PC-3 (cell line): ENCODE measurements at regions not wholly inside any gene's neighbourhood (a gene's known extent, or its start where the extent isn't known, plus 50 kb on each side); places are given as distances from the start of the nearest gene placed in this dataset.

Experiments
- ATAC-seq: fragments of 200-7000 bp; cut with Tn5 transposase; 2 replicates; pipeline ENCODE4 v1.9.1; 2020; ENCODE audit warnings: mild to moderate bottlenecking, moderate library complexity
- BruUV-seq: library from RNA; stranded (reverse); fragments of 400-500 nt; replicated peaks from 2 replicates; lab custom pipeline; 2021; lab: Mats Ljungman, UMichigan
- CTCF ChIA-PET: fragments of 300-600 bp; sonication (Branson Sonifier 250); formaldehyde crosslinking; loops from one replicate; lab custom pipeline; 2022; ENCODE audit warnings: antibody characterized with exemption; lab: Charles Lee
- POLR2A ChIA-PET: fragments of 300-600 bp; sonication (Branson Sonifier 250); formaldehyde crosslinking; loops from one replicate; lab custom pipeline; 2022; ENCODE audit warnings: antibody characterized with exemption; ENCODE audit not compliant: unreplicated experiment; lab: Charles Lee
- DNase-seq: peaks from one replicate; pipeline ENCODE4 v3.0.0-alpha.2; 2015
- H2AFZ ChIP-seq: fragments of 300-600 bp; sonication (generic); 2 replicates; pipeline ENCODE4 v1.6.0; 2016; ENCODE audit warnings: antibody characterized with exemption, low read length
- H3F3A ChIP-seq: fragments of 300-600 bp; sonication (generic); one replicate; pipeline ENCODE4 v1.6.0; 2017; ENCODE audit warnings: antibody characterized with exemption, low read length, control low read depth, mild to moderate bottlenecking; ENCODE audit not compliant: unreplicated experiment
- H3K27ac ChIP-seq: fragments of 300-600 bp; sonication (generic); 2 replicates; pipeline ENCODE4 v1.5.1; 2016; ENCODE audit warnings: mild to moderate bottlenecking, low read length
- H3K27me3 ChIP-seq: fragments of 300-600 bp; sonication (generic); 2 replicates; pipeline ENCODE4 v1.6.1; 2016; ENCODE audit warnings: low read length, mixed read lengths
- H3K36me3 ChIP-seq: fragments of 300-600 bp; sonication (generic); 2 replicates; pipeline ENCODE4 v1.6.1; 2016; ENCODE audit warnings: low read depth, mixed run types, low read length, mixed read lengths
- H3K4me1 ChIP-seq: fragments of 300-600 bp; sonication (generic); 2 replicates; pipeline ENCODE4 v1.5.1; 2016; ENCODE audit warnings: low read length; ENCODE audit not compliant: insufficient read depth
- H3K4me2 ChIP-seq: fragments of 300-600 bp; sonication (generic); 2 replicates; pipeline ENCODE4 v1.6.0; 2016; ENCODE audit warnings: low read length
- H3K4me3 ChIP-seq: fragments of 300-600 bp; sonication (generic); 2 replicates; pipeline ENCODE4 v1.5.1; 2016; ENCODE audit warnings: mild to moderate bottlenecking, low read length, mixed read lengths
- H3K79me2 ChIP-seq: fragments of 300-600 bp; sonication (generic); 2 replicates; pipeline ENCODE4 v1.6.1; 2017; ENCODE audit warnings: low read length, mixed read lengths
- H3K9ac ChIP-seq: fragments of 300-600 bp; sonication (generic); 2 replicates; pipeline ENCODE4 v1.6.0; 2016; ENCODE audit warnings: mild to moderate bottlenecking, low read length
- H3K9me2 ChIP-seq: fragments of 300-600 bp; sonication (generic); replicated peaks from 2 replicates; pipeline ENCODE4 v1.6.1; 2016; ENCODE audit warnings: mixed run types, low read length, mixed read lengths
- H3K9me3 ChIP-seq: fragments of 300-600 bp; sonication (generic); 2 replicates; pipeline ENCODE4 v1.6.1; 2016; ENCODE audit warnings: low read length, mixed read lengths
- H4K20me1 ChIP-seq: fragments of 300-600 bp; sonication (generic); 2 replicates; pipeline ENCODE4 v1.6.1; 2016; ENCODE audit warnings: low read length, mixed read lengths
- EZH2 ChIP-seq: fragments of 300-600 bp; sonication (generic); IDR thresholded peaks from one replicate; pipeline ENCODE4 v1.6.1; 2017; ENCODE audit warnings: antibody characterized with exemption, mild to moderate bottlenecking, low read length; ENCODE audit not compliant: unreplicated experiment
- EZH2phosphoT487 ChIP-seq: fragments of 300-600 bp; sonication (generic); IDR thresholded peaks from 2 replicates; pipeline ENCODE4 v1.6.1; 2018; ENCODE audit warnings: mild to moderate bottlenecking, antibody characterized with exemption, low read length, borderline replicate concordance
- intact Hi-C: fragments of 100-400 bp; cut with micrococcal nuclease; formaldehyde crosslinking; loops from 2 replicates; pipeline ENCODE4 v1.9.0; 2023
- TF ChIP-seq, protein P1 (sequence below): fragments of 300-600 bp; sonication (generic); conservative IDR thresholded peaks from 2 replicates; pipeline ENCODE4 v1.5.1; 2017; ENCODE audit warnings: antibody characterized with exemption, low read depth, mild to moderate bottlenecking, low read length

DNA sequence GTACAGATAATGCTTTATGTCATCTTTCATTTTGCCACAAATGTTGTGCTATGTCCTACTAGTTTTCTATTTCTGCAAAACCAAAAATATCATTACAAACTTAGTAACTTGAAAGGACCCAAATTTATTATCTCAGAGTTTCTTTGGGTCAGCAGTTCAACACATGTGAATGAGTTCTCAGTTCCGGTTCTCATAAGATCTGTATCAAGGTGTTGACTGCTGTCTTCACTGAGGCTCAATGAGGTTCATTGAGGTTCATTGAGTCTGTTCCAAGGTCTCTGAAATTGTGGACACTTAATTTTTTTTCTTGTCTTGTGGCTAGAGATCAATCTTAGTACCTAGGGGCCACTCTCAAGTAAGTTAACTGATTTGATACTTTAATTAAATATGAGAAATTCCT is 525.1 kb upstream of the BRINP3 start:
- no peak overlapping the region for H3K4me3 ChIP-seq
- DNase-seq, result no peak
- H3K4me2 ChIP-seq, result no peak overlapping the region
- POLR2A ChIA-PET, result no interaction called here
- H3K27ac ChIP-seq, result no peak overlapping the region
- H2AFZ ChIP-seq, result no peak overlapping the region
- intact Hi-C loops, result no loop called here
- H3K9me3 ChIP-seq, result no peaks in the 10 kb centered on the region
- no peaks in the 10 kb centered on the region for H3F3A ChIP-seq
- no peak for ATAC-seq
- no peak for TF ChIP-seq EZH2phosphoT487
- TF ChIP-seq, protein P1, sequence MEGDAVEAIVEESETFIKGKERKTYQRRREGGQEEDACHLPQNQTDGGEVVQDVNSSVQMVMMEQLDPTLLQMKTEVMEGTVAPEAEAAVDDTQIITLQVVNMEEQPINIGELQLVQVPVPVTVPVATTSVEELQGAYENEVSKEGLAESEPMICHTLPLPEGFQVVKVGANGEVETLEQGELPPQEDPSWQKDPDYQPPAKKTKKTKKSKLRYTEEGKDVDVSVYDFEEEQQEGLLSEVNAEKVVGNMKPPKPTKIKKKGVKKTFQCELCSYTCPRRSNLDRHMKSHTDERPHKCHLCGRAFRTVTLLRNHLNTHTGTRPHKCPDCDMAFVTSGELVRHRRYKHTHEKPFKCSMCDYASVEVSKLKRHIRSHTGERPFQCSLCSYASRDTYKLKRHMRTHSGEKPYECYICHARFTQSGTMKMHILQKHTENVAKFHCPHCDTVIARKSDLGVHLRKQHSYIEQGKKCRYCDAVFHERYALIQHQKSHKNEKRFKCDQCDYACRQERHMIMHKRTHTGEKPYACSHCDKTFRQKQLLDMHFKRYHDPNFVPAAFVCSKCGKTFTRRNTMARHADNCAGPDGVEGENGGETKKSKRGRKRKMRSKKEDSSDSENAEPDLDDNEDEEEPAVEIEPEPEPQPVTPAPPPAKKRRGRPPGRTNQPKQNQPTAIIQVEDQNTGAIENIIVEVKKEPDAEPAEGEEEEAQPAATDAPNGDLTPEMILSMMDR, result no peak
- H3K36me3 ChIP-seq, result no peaks in the 10 kb centered on the region
- no TSS peak for BruUV-seq
- CTCF ChIA-PET, result no interaction called here
- no peaks in the 10 kb centered on the region for H4K20me1 ChIP-seq
- no peaks in the 10 kb centered on the region for H3K27me3 ChIP-seq
- no peaks in the 10 kb centered on the region for H3K4me1 ChIP-seq
- no peak overlapping the region for H3K9ac ChIP-seq
- no peaks in the 10 kb centered on the region for H3K9me2 ChIP-seq
- H3K79me2 ChIP-seq, result no peaks in the 10 kb centered on the region

DNA sequence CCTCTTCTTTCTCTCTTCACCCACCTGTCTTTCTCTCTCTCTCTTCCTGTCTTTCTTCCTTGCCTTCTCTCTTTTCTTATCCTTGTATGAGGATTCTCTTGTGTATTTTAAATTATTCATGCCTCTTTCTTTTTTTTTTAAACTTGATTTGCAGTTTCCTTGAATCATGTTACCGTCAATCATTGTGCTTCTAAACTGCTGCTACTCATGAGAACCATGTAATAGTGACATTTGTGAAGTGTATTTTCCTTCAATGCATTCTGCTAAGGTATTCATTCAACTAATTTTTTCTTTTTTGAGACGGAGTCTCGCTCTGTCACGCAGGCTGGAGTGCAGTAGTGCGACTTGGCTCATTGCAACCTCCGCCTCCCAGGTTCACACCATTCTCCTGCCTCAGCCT is 539.1 kb upstream of the BRINP3 start:
- intact Hi-C loops, result no loop called here
- DNase-seq, result no peak
- H3K4me3 ChIP-seq, result no peak overlapping the region
- H3K79me2 ChIP-seq, result no peaks in the 10 kb centered on the region
- no peak overlapping the region for H3K9ac ChIP-seq
- no peak overlapping the region for H3K4me2 ChIP-seq
- no peaks in the 10 kb centered on the region for H3K9me3 ChIP-seq
- H3K27ac ChIP-seq, result no peak overlapping the region
- H2AFZ ChIP-seq, result no peak overlapping the region
- no peaks in the 10 kb centered on the region for H3F3A ChIP-seq
- no peaks in the 10 kb centered on the region for H4K20me1 ChIP-seq
- H3K4me1 ChIP-seq, result no peaks in the 10 kb centered on the region
- no peak for ATAC-seq
- TF ChIP-seq EZH2phosphoT487 (no peak), EZH2 (no peak)
- TF ChIP-seq, protein P1, result no peak
- CTCF ChIA-PET, result no interaction called here
- no peaks in the 10 kb centered on the region; the same call in 1 of the 2 replicates for H3K27me3 ChIP-seq
- POLR2A ChIA-PET, result no interaction called here
- H3K9me2 ChIP-seq, result no peaks in the 10 kb centered on the region
- H3K36me3 ChIP-seq, result no peaks in the 10 kb centered on the region
- no TSS peak for BruUV-seq

DNA sequence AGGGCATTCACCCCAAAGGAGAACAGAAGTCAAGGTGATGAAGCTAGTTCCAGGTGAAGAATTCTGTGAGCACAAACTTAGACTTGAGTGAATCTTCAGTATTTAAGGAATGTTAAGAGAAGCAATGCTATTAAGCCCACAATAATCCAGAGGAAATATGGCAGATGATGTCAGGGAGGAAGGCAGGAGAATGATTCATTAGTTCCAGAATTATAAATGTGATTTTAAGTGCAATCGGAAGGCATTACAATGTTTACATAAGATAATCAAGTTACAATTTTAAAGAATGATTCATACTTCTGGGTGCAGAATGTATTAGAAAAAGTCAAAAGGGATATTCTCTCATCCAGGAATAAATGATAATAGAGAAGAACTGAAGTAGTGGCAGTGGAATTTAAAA is 545.2 kb upstream of the BRINP3 start:
- ATAC-seq (peak; percentile 85), DNase-seq (peak; percentile 83)
- H3K4me3 ChIP-seq, result no peak overlapping the region
- H3K9ac ChIP-seq, result no peak overlapping the region
- H3K9me2 ChIP-seq, result no peaks in the 10 kb centered on the region
- no peaks in the 10 kb centered on the region for H3F3A ChIP-seq
- no peaks in the 10 kb centered on the region for H3K36me3 ChIP-seq
- H3K79me2 ChIP-seq, result no peaks in the 10 kb centered on the region
- no peaks in the 10 kb centered on the region for H3K9me3 ChIP-seq
- intact Hi-C loops, result loop anchor here (5.0 to 10.0 kb wide), 2 partner anchors 66 to 1422 kb away; no protein-coding TSS in a partner anchor
- no peaks in the 10 kb centered on the region for H4K20me1 ChIP-seq
- H2AFZ ChIP-seq, result no peak overlapping the region
- no TSS peak for BruUV-seq
- peak overlapping the region; percentile 26 for H3K4me2 ChIP-seq
- no peaks in the 10 kb centered on the region for H3K27me3 ChIP-seq
- ChIA-PET POLR2A (no interaction called here), CTCF (no interaction called here)
- peak overlapping the region; percentile 55 for H3K27ac ChIP-seq
- peaks cover 17% of the 10 kb centered on the region for H3K4me1 ChIP-seq
- TF ChIP-seq, protein P1, result no peak
- TF ChIP-seq EZH2phosphoT487, result no peak
- no peak for TF ChIP-seq EZH2
